Kidney (tissue), 13 donors: ENCODE measurements at regions not wholly inside any gene's neighbourhood (a gene's known extent, or its start where the extent isn't known, plus 50 kb on each side); places are given as distances from the start of the nearest gene placed in this dataset.

Experiments
- DNase-seq, 5 donors: peaks; one replicate each; pipeline ENCODE4 v3.0.0-alpha.2; 2013 to 2020
- FAIRE-seq: peaks from 2 replicates; lab custom pipeline; 2012; peaks lifted over from hg19 to GRCh38; lab: Jason Lieb, UNC
- H3K27ac ChIP-seq, 2 donors: one replicate each; pipeline ENCODE4 v1.7.0; 2013; ENCODE audit warnings: low read depth in 2 of 2, low read length in 2 of 2, inconsistent platforms in 1 of 2
- H3K27me3 ChIP-seq: one replicate; pipeline ENCODE4 v1.7.1; 2013; ENCODE audit warnings: low read length, inconsistent platforms; ENCODE audit not compliant: control insufficient read depth, insufficient read depth
- H3K36me3 ChIP-seq, 3 donors: one replicate each; pipeline versions ENCODE4 v1.7.0 to v1.7.1; 2013; ENCODE audit warnings: low read length in 3 of 3, control low read depth in 1 of 3, inconsistent platforms in 1 of 3; ENCODE audit not compliant: insufficient read depth in 3 of 3, control insufficient read depth in 2 of 3
- H3K4me1 ChIP-seq, 3 donors: one replicate each; pipeline versions ENCODE4 v1.7.0 to v1.7.1; 2013; ENCODE audit warnings: low read length in 3 of 3, inconsistent platforms in 1 of 3, low read depth in 1 of 3; ENCODE audit not compliant: control insufficient read depth in 2 of 3, insufficient read depth in 2 of 3
- H3K4me3 ChIP-seq, 3 donors: one replicate each; pipeline versions ENCODE4 v1.7.0 to v1.8.1; 2013; ENCODE audit warnings: low read length in 3 of 3, control low read depth in 1 of 3, inconsistent platforms in 1 of 3
- H3K9ac ChIP-seq, 3 donors: one replicate each; pipeline versions ENCODE4 v1.7.0 to v1.7.1; 2013; ENCODE audit warnings: low read length in 3 of 3, control low read depth in 1 of 3, inconsistent platforms in 1 of 3
- H3K9me3 ChIP-seq, 3 donors: one replicate each; pipeline versions ENCODE4 v1.7.0 to v1.7.1; 2013; ENCODE audit warnings: low read length in 3 of 3, control low read depth in 1 of 3, inconsistent platforms in 1 of 3; ENCODE audit not compliant: control insufficient read depth in 2 of 3, insufficient read depth in 1 of 3
- CTCF ChIP-seq: IDR thresholded peaks from 3 replicates; pipeline ENCODE4 v1.5.1; 2012; ENCODE audit warnings: mild to moderate bottlenecking, moderate library complexity, borderline replicate concordance; ENCODE audit not compliant: insufficient read depth; ENCODE audit errors: extremely low read depth
- intact Hi-C: fragments of 100-400 bp; cut with DNase I; formaldehyde crosslinking; loops from one replicate; pipeline ENCODE4 v1.11.1; 2022
- donor health status: control.
- donor health status: control.
- donor health status: control.
- donor health status: control.
- donor health status: control.
- donor health status: DM: yes; HTN: yes; CAD: no.
- donor health status: Normal renal cell carcinoma (clear cell type).

DNA sequence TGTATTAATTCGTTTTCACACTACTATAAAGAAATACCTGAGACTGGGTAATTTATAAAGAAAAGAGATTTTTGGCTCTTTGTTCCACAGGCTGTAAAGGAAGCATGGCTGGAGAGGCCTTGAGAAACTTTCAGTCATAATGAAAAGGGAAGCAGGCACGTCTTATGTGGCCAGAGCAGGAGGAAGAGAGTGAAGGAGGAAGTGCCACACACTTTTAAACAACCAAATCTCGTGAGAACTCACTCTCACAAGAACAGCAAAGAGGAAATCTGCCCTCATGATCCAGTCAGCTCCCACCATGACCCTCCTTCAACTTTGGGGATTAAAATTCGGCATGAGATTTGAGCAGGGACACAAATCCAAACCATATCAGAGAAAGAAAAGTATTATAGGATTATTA is 1255.9 kb upstream of the MIR17HG start:
- Histone ChIP-seq H3K9ac (no peak overlapping the region), H3K9me3 (no peaks in the 10 kb centered on the region), H3K4me1 (no peaks in the 10 kb centered on the region), H3K4me3 (no peak overlapping the region), H3K27ac (no peak overlapping the region), H3K27me3 (no peaks in the 10 kb centered on the region), H3K36me3 (no peaks in the 10 kb centered on the region)
- FAIRE-seq, result no peak
- no peak for DNase-seq
- no peak for TF ChIP-seq CTCF
- intact Hi-C loops, result no loop called here

DNA sequence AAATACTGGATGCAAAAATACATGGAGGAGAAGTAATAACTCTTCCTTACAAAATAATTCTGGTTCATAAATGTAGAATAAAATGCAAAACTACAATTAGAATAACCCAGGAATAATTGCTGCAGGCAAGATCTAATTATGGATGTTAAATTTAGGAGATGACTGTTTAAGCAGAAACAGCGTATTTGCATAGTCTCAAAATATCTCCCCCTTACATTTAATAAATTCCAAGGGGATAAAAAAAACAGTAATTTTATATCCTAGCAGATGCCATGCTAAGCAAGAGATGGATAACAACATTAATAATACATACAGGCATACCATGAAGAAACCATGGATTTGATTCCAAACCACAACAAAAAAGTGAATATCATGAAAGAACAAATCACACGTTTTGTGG is 1253.1 kb upstream of the MIR17HG start:
- H3K9ac ChIP-seq, result no peak overlapping the region
- no peak overlapping the region for H3K4me3 ChIP-seq
- H3K27me3 ChIP-seq, result no peaks in the 10 kb centered on the region
- TF ChIP-seq CTCF, result no peak
- DNase-seq (no peak), FAIRE-seq (no peak)
- no peak overlapping the region for H3K27ac ChIP-seq
- H3K9me3 ChIP-seq, result no peaks in the 10 kb centered on the region
- intact Hi-C loops, result no loop called here
- H3K4me1 ChIP-seq, result no peaks in the 10 kb centered on the region
- H3K36me3 ChIP-seq, result no peaks in the 10 kb centered on the region

DNA sequence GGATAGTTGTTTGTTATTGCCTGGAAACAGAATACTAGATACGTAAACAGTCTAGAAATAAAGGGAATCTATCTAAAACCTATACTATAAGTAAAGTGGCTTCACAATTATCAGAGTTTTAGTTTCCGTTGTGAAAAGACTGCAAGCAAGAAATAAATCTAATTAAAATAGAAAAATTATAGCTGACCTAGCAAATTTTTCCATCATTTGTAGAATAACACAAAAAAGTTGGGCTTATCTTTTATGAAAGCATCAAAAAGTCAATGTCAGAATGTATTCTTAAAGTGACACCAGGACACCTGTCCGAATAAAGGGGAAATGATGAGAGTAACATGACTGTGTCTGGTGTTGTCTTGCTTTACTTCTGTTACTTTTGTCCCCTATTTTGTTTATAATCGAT is 1248.9 kb upstream of the MIR17HG start:
- no peaks in the 10 kb centered on the region for H3K9me3 ChIP-seq
- FAIRE-seq (no peak), DNase-seq (no peak)
- H3K4me1 ChIP-seq, result no peaks in the 10 kb centered on the region
- no peak for TF ChIP-seq CTCF
- H3K4me3 ChIP-seq, result no peak overlapping the region
- no peaks in the 10 kb centered on the region for H3K27me3 ChIP-seq
- no peak overlapping the region for H3K27ac ChIP-seq
- no peaks in the 10 kb centered on the region for H3K36me3 ChIP-seq
- intact Hi-C loops, result no loop called here
- H3K9ac ChIP-seq, result no peak overlapping the region

DNA sequence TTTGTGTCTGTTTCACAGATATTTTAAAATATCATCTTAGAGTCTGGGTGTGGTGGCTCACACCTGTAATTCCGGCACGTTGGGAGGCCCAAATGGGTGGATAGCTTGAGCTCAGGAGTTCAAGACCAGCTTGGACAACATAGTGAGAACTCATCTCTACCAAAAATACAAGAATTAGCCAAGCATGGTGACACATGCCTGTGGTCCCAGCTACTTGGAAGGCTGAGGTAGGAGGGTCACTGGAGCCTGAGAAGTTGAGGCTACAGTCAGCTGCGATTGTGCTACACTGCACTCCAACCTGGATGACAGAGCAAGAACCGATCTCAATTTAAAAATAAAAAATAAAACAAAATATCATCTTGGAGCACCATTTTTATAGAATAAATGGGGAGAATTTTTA is 1247.6 kb upstream of the MIR17HG start:
- H3K36me3 ChIP-seq, result no peaks in the 10 kb centered on the region
- no peak overlapping the region for H3K4me3 ChIP-seq
- DNase-seq, result no peak
- H3K9me3 ChIP-seq, result no peaks in the 10 kb centered on the region
- H3K27me3 ChIP-seq, result no peaks in the 10 kb centered on the region
- FAIRE-seq, result no peak
- no peak overlapping the region for H3K27ac ChIP-seq
- no peak overlapping the region for H3K9ac ChIP-seq
- intact Hi-C loops, result no loop called here
- TF ChIP-seq CTCF, result no peak
- H3K4me1 ChIP-seq, result no peaks in the 10 kb centered on the region
